H1 (cell line): ENCODE measurements at regions not wholly inside any gene's neighbourhood (a gene's known extent, or its start where the extent isn't known, plus 50 kb on each side); places are given as distances from the start of the nearest gene placed in this dataset.

Source experiments
- CTCF ChIA-PET: fragments of 300-600 bp; sonication (Branson Sonifier 250); formaldehyde crosslinking; loops from one replicate; lab custom pipeline; 2021; ENCODE audit not compliant: partially characterized antibody; lab: Charles Lee
- POLR2A ChIA-PET: fragments of 300-600 bp; sonication (Branson Sonifier 250); formaldehyde crosslinking; loops from one replicate; lab custom pipeline; 2021; ENCODE audit warnings: inconsistent platforms; ENCODE audit not compliant: partially characterized antibody; lab: Charles Lee
- DNase-seq, 2 experiments: peaks; one replicate each; pipeline versions ENCODE4 v3.0.0 to v3.0.0-alpha.2; 2010 to 2022; ENCODE audit warnings: low spot score in 2 of 2, low read depth in 1 of 2, mixed read lengths in 1 of 2
- FAIRE-seq: peaks from 2 replicates; lab custom pipeline; 2011; peaks lifted over from hg19 to GRCh38; lab: Jason Lieb, UNC
- H2AFZ ChIP-seq: 2 replicates; pipeline ENCODE4 v1.8.1; 2012; ENCODE audit warnings: low read length, inconsistent platforms
- H2AK5ac ChIP-seq: 2 replicates; pipeline ENCODE4 v1.6.1; 2013; ENCODE audit warnings: low read depth, low read length
- H2BK120ac ChIP-seq: replicated peaks from 2 replicates; pipeline ENCODE3; 2013; ENCODE audit warnings: low read depth, low read length, inconsistent platforms
- H2BK12ac ChIP-seq: 2 replicates; pipeline ENCODE4 v1.6.1; 2013; ENCODE audit warnings: low read depth, low read length
- H2BK15ac ChIP-seq: 2 replicates; pipeline ENCODE4 v1.6.1; 2013; ENCODE audit warnings: low read length
- H2BK20ac ChIP-seq: 2 replicates; pipeline ENCODE4 v1.6.1; 2013; ENCODE audit warnings: low read length
- H2BK5ac ChIP-seq: 2 replicates; pipeline ENCODE4 v1.6.1; 2013; ENCODE audit warnings: low read depth, low read length
- H3K14ac ChIP-seq: 2 replicates; pipeline ENCODE4 v1.6.1; 2013; ENCODE audit warnings: inconsistent platforms; ENCODE audit not compliant: insufficient read length
- H3K18ac ChIP-seq: 2 replicates; pipeline ENCODE4 v1.6.1; 2013; ENCODE audit warnings: low read length; ENCODE audit errors: extremely low read depth
- H3K23ac ChIP-seq: 2 replicates; pipeline ENCODE4 v1.6.1; 2013; ENCODE audit warnings: inconsistent platforms; ENCODE audit not compliant: insufficient read length
- H3K23me2 ChIP-seq: 2 replicates; pipeline ENCODE4 v1.6.1; 2013; ENCODE audit warnings: low read depth, low read length
- H3K27ac ChIP-seq: 2 replicates; pipeline ENCODE4 v1.6.1; 2011; ENCODE audit warnings: low read depth, low read length, inconsistent platforms
- H3K27me3 ChIP-seq, 4 experiments: replicated peaks in 1 of 4; 1 replicate in 1 of 4; 2 replicates in 3 of 4; pipeline versions ENCODE4 v1.6.1 to v1.8.1; 2011 to 2013; ENCODE audit warnings: low read length in 3 of 4, mild to moderate bottlenecking in 3 of 4, inconsistent platforms in 2 of 4, mixed read lengths in 2 of 4, moderate library complexity in 1 of 4; ENCODE audit not compliant: control insufficient read depth in 3 of 4, insufficient read depth in 3 of 4; ENCODE audit errors: extremely low read depth in 1 of 4
- H3K36me3 ChIP-seq, 4 experiments: 2 replicates each; pipeline versions ENCODE4 v1.6.1 to v1.8.1; 2011 to 2013; ENCODE audit warnings: mild to moderate bottlenecking in 4 of 4, low read length in 3 of 4, moderate library complexity in 2 of 4, control low read depth in 1 of 4, inconsistent platforms in 1 of 4; ENCODE audit not compliant: insufficient read depth in 4 of 4, control insufficient read depth in 2 of 4
- H3K4ac ChIP-seq: replicated peaks from 2 replicates; pipeline ENCODE3; 2013; ENCODE audit warnings: low read length, low read depth, mixed read lengths, inconsistent platforms; ENCODE audit not compliant: insufficient read length
- H3K4me1 ChIP-seq, 4 experiments: replicated peaks in 1 of 4; 1 replicate in 1 of 4; 2 replicates in 3 of 4; pipeline versions ENCODE4 v1.6.1 to v1.8.1; 2011 to 2013; ENCODE audit warnings: low read length in 3 of 4, inconsistent platforms in 2 of 4, mixed read lengths in 1 of 4; ENCODE audit not compliant: insufficient read depth in 4 of 4, control insufficient read depth in 3 of 4
- H3K4me2 ChIP-seq, 2 experiments: 2 replicates each; pipeline versions ENCODE4 v1.6.1 to v1.8.1; 2011 to 2013; ENCODE audit warnings: low read depth in 2 of 2, low read length in 2 of 2, control low read depth in 1 of 2, inconsistent platforms in 1 of 2, mild to moderate bottlenecking in 1 of 2; ENCODE audit not compliant: insufficient read depth in 1 of 2
- H3K4me3 ChIP-seq, 4 experiments: fragments of 200-600, 300-600 bp in 1 of 4; sonication (generic), shearing (Covaris generic), sonication (Bioruptor Twin) in 1 of 4; 2 replicates each; pipeline versions ENCODE4 v1.5.1 to v1.8.1; 2011 to 2016; ENCODE audit warnings: low read length in 4 of 4, low read depth in 3 of 4, control low read depth in 2 of 4, inconsistent platforms in 2 of 4, mild to moderate bottlenecking in 2 of 4, mixed read lengths in 1 of 4, moderate library complexity in 1 of 4; ENCODE audit not compliant: insufficient read depth in 2 of 4; ENCODE audit errors: extremely low read depth in 1 of 4
- H3K56ac ChIP-seq: replicated peaks from 2 replicates; pipeline ENCODE3; 2013; ENCODE audit warnings: low read depth, mild to moderate bottlenecking, mixed read lengths, low read length, inconsistent platforms; ENCODE audit not compliant: insufficient read length
- H3K79me1 ChIP-seq: 2 replicates; pipeline ENCODE4 v1.6.1; 2013; ENCODE audit warnings: low read depth, low read length, control low read depth
- H3K79me2 ChIP-seq, 2 experiments: 2 replicates each; pipeline versions ENCODE4 v1.6.1 to v1.8.1; 2012 to 2013; ENCODE audit warnings: low read length in 2 of 2, mild to moderate bottlenecking in 2 of 2, inconsistent platforms in 1 of 2; ENCODE audit not compliant: insufficient read depth in 2 of 2, control insufficient read depth in 1 of 2
- H3K9ac ChIP-seq, 4 experiments: replicated peaks in 1 of 4; 1 replicate in 1 of 4; 2 replicates in 3 of 4; pipeline versions ENCODE4 v1.6.1 to v1.8.1; 2011 to 2013; ENCODE audit warnings: low read depth in 3 of 4, low read length in 3 of 4, control low read depth in 2 of 4, mild to moderate bottlenecking in 2 of 4, moderate library complexity in 2 of 4, inconsistent platforms in 1 of 4; ENCODE audit errors: extremely low read depth in 1 of 4
- H3K9me3 ChIP-seq, 2 experiments: 2 replicates each; pipeline versions ENCODE4 v1.6.1 to v1.8.1; 2012 to 2013; ENCODE audit warnings: mild to moderate bottlenecking in 2 of 2, moderate library complexity in 2 of 2, control low read depth in 1 of 2, inconsistent platforms in 1 of 2, low read depth in 1 of 2, low read length in 1 of 2, mixed read lengths in 1 of 2; ENCODE audit not compliant: insufficient read depth in 2 of 2
- H4K20me1 ChIP-seq, 2 experiments: replicated peaks in 1 of 2; 2 replicates each; pipeline versions ENCODE3 to v1.8.1; 2011 to 2013; ENCODE audit warnings: inconsistent platforms in 2 of 2, low read length in 2 of 2, mild to moderate bottlenecking in 1 of 2; ENCODE audit not compliant: insufficient read depth in 2 of 2, control insufficient read depth in 1 of 2
- H4K5ac ChIP-seq: 2 replicates; pipeline ENCODE4 v1.6.1; 2013; ENCODE audit warnings: low read length, low read depth, mixed read lengths, inconsistent platforms; ENCODE audit not compliant: insufficient read length
- H4K8ac ChIP-seq: 2 replicates; pipeline ENCODE4 v1.8.0; 2013; ENCODE audit warnings: mild to moderate bottlenecking, moderate library complexity, low read length, inconsistent platforms; ENCODE audit not compliant: insufficient read depth; ENCODE audit errors: extremely low read depth
- H4K91ac ChIP-seq: replicated peaks from 2 replicates; pipeline ENCODE3; 2013; ENCODE audit warnings: low read length, mixed read lengths, inconsistent platforms; ENCODE audit not compliant: insufficient read length
- BACH1 ChIP-seq: IDR thresholded peaks from 2 replicates; pipeline ENCODE4 v1.6.1; 2012; ENCODE audit warnings: low read length, improper control_type of control experiment
- BCL11A ChIP-seq, 2 experiments: IDR thresholded peaks; one replicate each; pipeline ENCODE4 v1.6.1; 2011; ENCODE audit warnings: low read depth in 2 of 2, low read length in 2 of 2, mild to moderate bottlenecking in 2 of 2
- CREB1 ChIP-seq: IDR thresholded peaks from 2 replicates; pipeline ENCODE4 v1.6.1; 2012; ENCODE audit warnings: inconsistent platforms
- CTBP2 ChIP-seq: IDR thresholded peaks from 2 replicates; pipeline ENCODE4 v1.7.0; 2011; ENCODE audit warnings: borderline replicate concordance, mild to moderate bottlenecking, moderate library complexity, mixed read lengths, low read length; ENCODE audit not compliant: insufficient read depth, insufficient read length
- EGR1 ChIP-seq: IDR thresholded peaks from 2 replicates; pipeline ENCODE4 v1.6.1; 2011; ENCODE audit warnings: low read depth, low read length, borderline replicate concordance
- JUND ChIP-seq: IDR thresholded peaks from 2 replicates; pipeline ENCODE4 v1.6.1; 2011; ENCODE audit warnings: mild to moderate bottlenecking, improper control_type of control experiment, low read length
- KDM1A ChIP-seq: fragments of 200-600, 300-600 bp; sonication (generic); IDR thresholded peaks from 2 replicates; pipeline ENCODE4 v1.7.1; 2016; ENCODE audit warnings: mild to moderate bottlenecking, low read length, borderline replicate concordance
- KDM4A ChIP-seq: IDR thresholded peaks from one replicate; pipeline ENCODE4 v1.7.1; 2012; ENCODE audit warnings: low read depth, mild to moderate bottlenecking, moderate library complexity, low read length, inconsistent platforms; ENCODE audit not compliant: severe bottlenecking
- MAFK ChIP-seq: IDR thresholded peaks from 2 replicates; pipeline ENCODE4 v1.6.1; 2012; ENCODE audit warnings: low read depth, mild to moderate bottlenecking, improper control_type of control experiment, low read length
- POU5F1 ChIP-seq: IDR thresholded peaks from 2 replicates; pipeline ENCODE4 v1.6.1; 2011; ENCODE audit warnings: low read depth, mild to moderate bottlenecking, low read length, moderate library complexity
- RFX5 ChIP-seq: IDR thresholded peaks from 2 replicates; pipeline ENCODE4 v1.6.1; 2011; ENCODE audit warnings: low read depth, low read length, improper control_type of control experiment, borderline replicate concordance
- SIN3A ChIP-seq, 2 experiments: IDR thresholded peaks in 1 of 2; conservative IDR thresholded peaks in 1 of 2; 2 replicates each; pipeline ENCODE4 v1.6.1; 2011 to 2012; ENCODE audit warnings: low read length in 2 of 2, improper control_type of control experiment in 1 of 2, low read depth in 1 of 2, mild to moderate bottlenecking in 1 of 2
- SP1 ChIP-seq: IDR thresholded peaks from 2 replicates; pipeline ENCODE4 v1.6.1; 2011; ENCODE audit warnings: low read depth, low read length
- SP2 ChIP-seq: IDR thresholded peaks from 2 replicates; pipeline ENCODE4 v1.6.1; 2012; ENCODE audit warnings: mild to moderate bottlenecking, low read length, inconsistent platforms
- TAF1 ChIP-seq: IDR thresholded peaks from 2 replicates; pipeline ENCODE4 v1.6.1; 2011; ENCODE audit warnings: mild to moderate bottlenecking, low read depth, low read length
- WGBS, 2 experiments: shearing (Covaris generic) in 1 of 2; methylation state at CpG; one replicate each; pipeline versions ENCODE4 v1.1.6 to v1.1.7; 2013 to 2015; ENCODE audit warnings: low lambda C conversion rate in 2 of 2, mixed read lengths in 2 of 2, inconsistent platforms in 1 of 2, low coverage in 1 of 2, missing lambda C conversion rate in 1 of 2; ENCODE audit not compliant: insufficient replicate concordance in 2 of 2, insufficient coverage in 1 of 2, insufficient read length in 1 of 2; ENCODE audit errors: extremely low coverage in 1 of 2, missing lambda C conversion rate in 1 of 2; 5-methylcytosine and 5-hydroxymethylcytosine counted together

GRCh38 chr11:128316541-128317227, 270.7 kb downstream of the ETS1 start:
- ChIA-PET POLR2A (no interaction called here), CTCF (interaction anchor here (0.8 kb wide), 1 partner anchor 32 kb away, joined by 3 read pairs; no protein-coding TSS in a partner anchor)
- Histone ChIP-seq H2BK5ac (no peak overlapping the region), H2BK15ac (no peak overlapping the region), H4K5ac (no peak overlapping the region), H4K91ac (no peak overlapping the region), H2AFZ (no peak overlapping the region), H2BK12ac (no peak overlapping the region), H3K4me1 (no peaks in the 10 kb centered on the region), H3K9ac (no peak overlapping the region), H2BK120ac (no peak overlapping the region), H3K18ac (no peak overlapping the region), H4K8ac (no peak overlapping the region), H3K56ac (no peak overlapping the region), H3K9me3 (peaks cover 7 to 9% of the 10 kb centered on the region in 2 experiments), H3K14ac (no peak overlapping the region), H2BK20ac (no peak overlapping the region), H3K23me2 (no peaks in the 10 kb centered on the region), H3K4me2 (no peak overlapping the region), H3K36me3 (no peaks in the 10 kb centered on the region), H3K79me2 (no peaks in the 10 kb centered on the region), H4K20me1 (no peaks in the 10 kb centered on the region), H3K23ac (no peak overlapping the region), H3K27me3 (peaks cover 0 to 1% (median 0%) of the 10 kb centered on the region in 4 experiments; a peak in 1 of 7 replicates), H2AK5ac (no peak overlapping the region), H3K27ac (no peak overlapping the region), H3K4ac (no peak overlapping the region), H3K4me3 (no peak overlapping the region), H3K79me1 (no peaks in the 10 kb centered on the region)
- DNase-seq = no peak
- WGBS, 2 experiments = 88% methylated on average over 4 of the region's 4 CpGs; no CpG with 5 or more reads in 1 of the 2 experiments
- no peak for FAIRE-seq
- TF ChIP-seq KDM1A = no peak
- TF ChIP-seq RFX5 = no peak
- TF ChIP-seq POU5F1 = no peak
- no peak for TF ChIP-seq SP2
- TF ChIP-seq BACH1 = no peak
- TF ChIP-seq SIN3A (conservative IDR thresholded peaks at IDR 0.05 in 1 of 2, IDR thresholded peaks at IDR 0.05 in 1 of 2; ENCODE audit: low read depth in 1 of 2, low read length in 2 of 2) = no peak
- TF ChIP-seq CREB1 = no peak
- TF ChIP-seq KDM4A = no peak
- no peak for TF ChIP-seq SP1
- TF ChIP-seq EGR1 = no peak
- TF ChIP-seq JUND = no peak
- TF ChIP-seq TAF1 = no peak
- TF ChIP-seq MAFK = no peak
- no peak for TF ChIP-seq CTBP2
- no peak for TF ChIP-seq BCL11A (IDR thresholded peaks at IDR 0.05; ENCODE audit: low read depth in 2 of 2, low read length in 2 of 2)
